ENCODE measurements at regions not wholly inside any gene's neighbourhood (a gene's known extent, or its start where the extent isn't known, plus 50 kb on each side); places are given as distances from the start of the nearest gene placed in this dataset.

- H3K4me2 ChIP-seq (ENCODE audit: control insufficient read depth, insufficient read depth) = no peak overlapping the region
- intact Hi-C loops (cut with micrococcal nuclease; ENCODE audit: unreplicated experiment) = no loop called here
- ChIA-PET POLR2A (no interaction called here), SMC1A (ENCODE audit: uncharacterized antibody, unreplicated experiment) (no interaction called here), CTCF (no interaction called here), RAD21 (ENCODE audit: unreplicated experiment) (no interaction called here)
- H3K4me3 ChIP-seq = no peak overlapping the region
- H3K36me3 ChIP-seq (ENCODE audit: control insufficient read depth in 2 of 2, insufficient read depth in 2 of 2, low read length in 1 of 2) = no peaks in the 10 kb centered on the region
- no peak for FAIRE-seq
- no peak for DNase-seq (ENCODE audit: low read depth, low spot score)
- no peaks in the 10 kb centered on the region for H3K79me2 ChIP-seq (ENCODE audit: control insufficient read depth, insufficient read depth, low read length)
- in situ Hi-C loops (cut with MboI) = no loop called here
- ATAC-seq = no peak
- TF ChIP-seq ELK1 (IDR thresholded peaks at IDR 0.05; ENCODE audit: low read depth, low read length) = no peak
- no peak for TF ChIP-seq ZNF24 (IDR thresholded peaks at IDR 0.05)
- TF ChIP-seq MXI1 (IDR thresholded peaks at IDR 0.05; ENCODE audit: low read depth, low read length) = no peak
- TF ChIP-seq ZBTB11 (CRISPR knock-in tag; IDR thresholded peaks at IDR 0.05) = no peak
- no peak for TF ChIP-seq USF1 (IDR thresholded peaks at IDR 0.05; ENCODE audit: borderline replicate concordance, extremely low read length, insufficient read depth, low read depth, low read length)
- H3K27me3 ChIP-seq (replicated peaks in 1 of 2; ENCODE audit: control insufficient read depth in 2 of 2, insufficient read depth in 2 of 2, low read length in 1 of 2) = no peaks in the 10 kb centered on the region
- no peak overlapping the region for H2AFZ ChIP-seq (ENCODE audit: control insufficient read depth, low read depth, low read length)
- no peaks in the 10 kb centered on the region for H4K20me1 ChIP-seq (ENCODE audit: control insufficient read depth, insufficient read depth)
- no peaks in the 10 kb centered on the region for H3K4me1 ChIP-seq (ENCODE audit: control insufficient read depth, insufficient read depth, low read length)
- H3K9me3 ChIP-seq (replicated peaks; ENCODE audit: control insufficient read depth, insufficient read depth, low read length) = no peaks in the 10 kb centered on the region
- WGBS (ENCODE audit: insufficient coverage, insufficient replicate concordance, low lambda C conversion rate, missing lambda C conversion rate) = 10% methylated on average over 2 of the region's 2 CpGs
- no TSS peak for BruUV-seq (replicated peaks)
- H3K9ac ChIP-seq (ENCODE audit: control insufficient read depth, insufficient read depth, low read length) = no peak overlapping the region
- H3K27ac ChIP-seq (ENCODE audit: control insufficient read depth, insufficient read depth) = no peak overlapping the region
Observed at GRCh38 chr4:107196312-107196711, 160.2 kb upstream of the DKK2 start.
